ENCODE measurements at regions not wholly inside any gene's neighbourhood (a gene's known extent, or its start where the extent isn't known, plus 50 kb on each side); places are given as distances from the start of the nearest gene placed in this dataset.

DNA sequence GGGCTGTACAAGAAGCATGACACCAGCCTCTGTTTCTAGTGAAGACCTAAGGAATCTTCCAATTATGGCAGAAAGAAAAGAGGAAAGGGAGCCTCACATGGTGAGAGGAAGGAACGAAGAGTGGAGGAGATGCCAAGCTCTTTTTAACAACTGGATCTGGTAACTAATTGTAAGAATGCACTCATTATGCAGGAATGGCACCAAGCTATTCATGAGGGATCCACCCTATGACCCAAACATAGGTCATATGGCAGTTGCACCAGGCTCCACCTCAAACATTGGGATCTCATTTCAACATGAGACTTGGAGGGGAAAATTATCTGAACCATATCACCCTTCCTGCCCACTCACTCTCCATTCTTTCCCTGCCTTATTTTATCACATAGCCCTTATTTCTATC is 496.0 kb upstream of the SPTLC3 start:
- DNase-seq (ENCODE audit: low read depth, low spot score), result no peak
- H3K36me3 Mint-ChIP-seq (ENCODE audit: low read depth), result no peaks in the 10 kb centered on the region
- no peak overlapping the region for H3K4me3 Mint-ChIP-seq
- no peaks in the 10 kb centered on the region for H3K4me1 Mint-ChIP-seq
- TF ChIP-seq CTCF (conservative IDR thresholded peaks at IDR 0.05), result no peak
- H3K9me3 Mint-ChIP-seq, result no peaks in the 10 kb centered on the region
- H3K27me3 Mint-ChIP-seq (ENCODE audit: low read depth), result no peaks in the 10 kb centered on the region
- no peak overlapping the region for H3K27ac Mint-ChIP-seq (ENCODE audit: unreplicated experiment)

GRCh38 chr20:12528104-12528503 is 480.7 kb upstream of the SPTLC3 start:
- no peak overlapping the region for H3K4me3 Mint-ChIP-seq
- DNase-seq (ENCODE audit: low read depth, low spot score), result no peak
- H3K27me3 Mint-ChIP-seq (ENCODE audit: low read depth), result no peaks in the 10 kb centered on the region
- H3K36me3 Mint-ChIP-seq (ENCODE audit: low read depth), result no peaks in the 10 kb centered on the region
- peaks cover 3% of the 10 kb centered on the region for H3K9me3 Mint-ChIP-seq
- H3K27ac Mint-ChIP-seq (ENCODE audit: unreplicated experiment), result no peak overlapping the region
- TF ChIP-seq CTCF (conservative IDR thresholded peaks at IDR 0.05), result no peak
- no peaks in the 10 kb centered on the region for H3K4me1 Mint-ChIP-seq

- no peaks in the 10 kb centered on the region for H3K4me1 Mint-ChIP-seq
- H3K27ac Mint-ChIP-seq (ENCODE audit: unreplicated experiment), result no peak overlapping the region
- H3K36me3 Mint-ChIP-seq (ENCODE audit: low read depth), result no peaks in the 10 kb centered on the region
- DNase-seq (ENCODE audit: low read depth, low spot score), result no peak
- no peak overlapping the region for H3K4me3 Mint-ChIP-seq
- TF ChIP-seq CTCF (conservative IDR thresholded peaks at IDR 0.05), result no peak
- no peaks in the 10 kb centered on the region for H3K27me3 Mint-ChIP-seq (ENCODE audit: low read depth)
- H3K9me3 Mint-ChIP-seq, result peaks cover 3% of the 10 kb centered on the region
Measured at GRCh38 chr20:12528591-12529041, 480.2 kb upstream of the SPTLC3 start.

DNA sequence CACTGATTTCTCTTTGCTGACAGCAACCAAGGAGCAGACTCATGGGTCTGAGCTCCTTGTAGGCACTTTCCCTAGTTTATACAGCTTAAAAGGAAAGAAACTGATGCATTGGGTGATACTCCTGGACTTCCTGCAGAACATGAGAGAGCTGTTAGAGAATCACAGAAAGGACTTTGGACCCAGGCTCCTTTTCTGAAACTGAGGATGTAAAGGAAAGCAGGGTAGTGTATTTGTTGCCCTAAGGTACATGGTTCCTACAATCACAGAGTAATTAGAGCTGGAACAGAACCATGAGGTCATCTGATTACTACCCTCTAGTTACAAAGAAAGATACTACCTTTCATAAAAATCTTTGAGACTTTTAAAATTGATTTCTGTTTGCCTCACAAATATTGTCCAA is 477.1 kb upstream of the SPTLC3 start:
- DNase-seq (ENCODE audit: low read depth, low spot score), result no peak
- Mint-ChIP-seq H3K27ac (ENCODE audit: unreplicated experiment) (no peak overlapping the region), H3K4me1 (no peaks in the 10 kb centered on the region)

GRCh38 chr20:12535316-12535715 is 473.5 kb upstream of the SPTLC3 start:
- Mint-ChIP-seq H3K36me3 (ENCODE audit: low read depth) (peaks cover 3% of the 10 kb centered on the region), H3K27ac (ENCODE audit: unreplicated experiment) (no peak overlapping the region), H3K4me1 (no peaks in the 10 kb centered on the region), H3K4me3 (no peak overlapping the region), H3K27me3 (ENCODE audit: low read depth) (no peaks in the 10 kb centered on the region), H3K9me3 (peaks cover 6% of the 10 kb centered on the region)
- no peak for TF ChIP-seq CTCF (conservative IDR thresholded peaks at IDR 0.05)
- no peak for DNase-seq (ENCODE audit: low read depth, low spot score)

More for the DNA sequence above, 477.1 kb upstream of the SPTLC3 start:
- Mint-ChIP-seq H3K4me3 (no peak overlapping the region), H3K9me3 (peaks cover 3% of the 10 kb centered on the region), H3K36me3 (ENCODE audit: low read depth) (no peaks in the 10 kb centered on the region), H3K27me3 (ENCODE audit: low read depth) (no peaks in the 10 kb centered on the region)
- no peak for TF ChIP-seq CTCF (conservative IDR thresholded peaks at IDR 0.05)

DNA sequence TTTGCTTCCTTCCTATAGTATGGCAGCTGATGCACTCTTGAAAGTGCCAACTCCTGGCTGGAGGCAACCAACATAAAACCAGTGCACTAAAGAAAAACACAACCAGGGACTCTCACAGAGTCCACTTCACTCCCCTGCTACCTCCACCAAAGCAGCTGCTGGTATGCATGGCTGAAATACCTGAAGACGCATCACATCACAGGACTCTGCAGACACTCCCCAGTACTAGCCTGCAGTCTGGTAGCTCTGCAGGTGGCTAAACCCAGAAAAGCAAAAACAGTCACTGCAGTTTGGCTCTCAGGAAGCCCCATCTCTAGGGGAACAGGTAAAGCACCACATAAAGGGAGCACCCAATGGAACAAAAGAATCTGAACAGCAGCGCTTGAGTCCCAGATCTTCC is 473.0 kb upstream of the SPTLC3 start:
- Mint-ChIP-seq H3K36me3 (ENCODE audit: low read depth) (peaks cover 3% of the 10 kb centered on the region), H3K27me3 (ENCODE audit: low read depth) (no peaks in the 10 kb centered on the region), H3K4me3 (no peak overlapping the region), H3K27ac (ENCODE audit: unreplicated experiment) (no peak overlapping the region), H3K9me3 (peaks cover 6% of the 10 kb centered on the region), H3K4me1 (no peaks in the 10 kb centered on the region)
- TF ChIP-seq CTCF (conservative IDR thresholded peaks at IDR 0.05), result no peak
- DNase-seq (ENCODE audit: low read depth, low spot score), result no peak

Data from neural crest cell (in vitro differentiated cells).